B cell (primary cell): ENCODE measurements at regions not wholly inside any gene's neighbourhood (a gene's known extent, or its start where the extent isn't known, plus 50 kb on each side); places are given as distances from the start of the nearest gene placed in this dataset.

Experiments
- ATAC-seq: fragments of 200-7000 bp; cut with Tn5 transposase; one replicate; pipeline ENCODE4 v1.10.0; 2021; ENCODE audit warnings: low read depth, mild to moderate bottlenecking, moderate number of reproducible peaks, moderate library complexity
- CTCF ChIA-PET: fragments of 350-600 bp; sonication (Branson Sonifier 250); formaldehyde crosslinking; loops from one replicate; lab custom pipeline; 2021; ENCODE audit warnings: antibody characterized with exemption, inconsistent platforms; lab: Charles Lee
- POLR2A ChIA-PET: fragments of 350-600 bp; sonication (Branson Sonifier 250); formaldehyde crosslinking; loops from one replicate; lab custom pipeline; 2021; ENCODE audit warnings: antibody characterized with exemption; lab: Charles Lee
- DNase-seq: peaks from one replicate; pipeline ENCODE4 v3.0.0; 2013
- H2AFZ ChIP-seq: 2 replicates; pipeline ENCODE4 v1.6.1; 2012; ENCODE audit warnings: mild to moderate bottlenecking, low read depth, low read length; ENCODE audit not compliant: insufficient read depth, poor library complexity, severe bottlenecking
- H3K27ac ChIP-seq, 2 donors: 1 replicate in 1 of 2; 2 replicates in 1 of 2; pipeline ENCODE4 v1.5.1; 2012 to 2013; ENCODE audit warnings: low read length in 2 of 2, mild to moderate bottlenecking in 2 of 2, moderate library complexity in 1 of 2
- H3K27me3 ChIP-seq, 4 experiments: fragments of 200-600 bp in 1 of 4; sonication (generic) in 1 of 4; replicated peaks in 1 of 4; 1 replicate in 2 of 4; 2 replicates in 2 of 4; pipeline versions ENCODE4 v1.6.1 to v1.7.0; 2013 to 2016; ENCODE audit warnings: low read length in 3 of 4, mild to moderate bottlenecking in 2 of 4, mixed read lengths in 1 of 4, moderate library complexity in 1 of 4; ENCODE audit not compliant: insufficient read depth in 4 of 4, control insufficient read depth in 3 of 4; ENCODE audit errors: control extremely low read depth in 1 of 4
- H3K36me3 ChIP-seq, 2 experiments: replicated peaks in 1 of 2; 1 replicate in 1 of 2; 2 replicates in 1 of 2; pipeline versions ENCODE4 v1.6.1 to v1.7.1; 2013; ENCODE audit warnings: low read length in 1 of 2; ENCODE audit not compliant: insufficient read depth in 2 of 2, control insufficient read depth in 1 of 2; ENCODE audit errors: control extremely low read depth in 1 of 2, extremely low read depth in 1 of 2
- H3K4me1 ChIP-seq, 2 donors: fragments of 200-600 bp in 1 of 2; sonication (generic) in 1 of 2; 1 replicate in 1 of 2; 2 replicates in 1 of 2; pipeline versions ENCODE4 v1.5.1 to v1.6.1; 2013 to 2017; ENCODE audit warnings: low read length in 2 of 2; ENCODE audit not compliant: control insufficient read depth in 2 of 2, insufficient read depth in 2 of 2
- H3K4me2 ChIP-seq: replicated peaks from 2 replicates; pipeline ENCODE3; 2012; ENCODE audit warnings: mild to moderate bottlenecking, low read depth, low read length; ENCODE audit not compliant: poor library complexity, severe bottlenecking
- H3K4me3 ChIP-seq, 5 experiments: fragments of 200-600 bp in 1 of 5; sonication (generic) in 1 of 5; 1 replicate in 3 of 5; 2 replicates in 2 of 5; pipeline versions ENCODE4 v1.5.1 to v1.7.0; 2011 to 2016; ENCODE audit warnings: low read length in 4 of 5, mild to moderate bottlenecking in 4 of 5, low read depth in 2 of 5, control low read depth in 1 of 5, moderate library complexity in 1 of 5; ENCODE audit not compliant: insufficient read depth in 1 of 5; ENCODE audit errors: control extremely low read depth in 1 of 5, extremely low read depth in 1 of 5
- H3K79me2 ChIP-seq: fragments of 200-600 bp; sonication (generic); one replicate; pipeline ENCODE4 v1.6.0; 2016; ENCODE audit warnings: low read length; ENCODE audit not compliant: control insufficient read depth, insufficient read depth
- H3K9ac ChIP-seq: fragments of 200-600 bp; sonication (generic); 2 replicates; pipeline ENCODE4 v1.6.1; 2017; ENCODE audit warnings: mild to moderate bottlenecking, low read length, moderate library complexity
- H3K9me3 ChIP-seq, 3 donors: one replicate each; pipeline versions ENCODE4 v1.6.1 to v1.7.1; 2013; ENCODE audit warnings: low read length in 2 of 3; ENCODE audit not compliant: control insufficient read depth in 2 of 3, insufficient read depth in 1 of 3; ENCODE audit errors: control extremely low read depth in 1 of 3
- H4K20me1 ChIP-seq: 2 replicates; pipeline ENCODE4 v1.6.0; 2012; ENCODE audit warnings: mild to moderate bottlenecking, low read length; ENCODE audit not compliant: insufficient read depth, control insufficient read depth, poor library complexity, severe bottlenecking
- H3K27ac Mint-ChIP-seq: one replicate; pipeline ENCODE4 v1.8.0; 2021; ENCODE audit warnings: mixed read lengths
- H3K27me3 Mint-ChIP-seq: one replicate; pipeline ENCODE4 v1.8.0; 2021; ENCODE audit warnings: mixed read lengths
- H3K4me1 Mint-ChIP-seq: one replicate; pipeline ENCODE4 v1.8.0; 2021; ENCODE audit warnings: mixed read lengths
- H3K4me3 Mint-ChIP-seq: one replicate; pipeline ENCODE4 v1.8.0; 2021; ENCODE audit warnings: mixed read lengths
- H3K9me3 Mint-ChIP-seq: one replicate; pipeline ENCODE4 v1.8.0; 2022; ENCODE audit warnings: mixed read lengths; ENCODE audit not compliant: insufficient read depth
- CTCF ChIP-seq: fragments of 200-600 bp; IDR thresholded peaks from one replicate; pipeline ENCODE4 v1.8.0; 2022; ENCODE audit warnings: antibody characterized with exemption, mild to moderate bottlenecking
- EZH2 ChIP-seq: IDR thresholded peaks from 2 replicates; pipeline ENCODE4 v1.6.1; 2012; ENCODE audit warnings: borderline replicate concordance, low read depth, mild to moderate bottlenecking, moderate library complexity, low read length; ENCODE audit not compliant: insufficient read depth, poor library complexity, severe bottlenecking
- WGBS: methylation state at CpG from one replicate; pipeline ENCODE4 v1.1.5; 2013; ENCODE audit warnings: missing lambda C conversion rate; ENCODE audit not compliant: insufficient coverage; 5-methylcytosine and 5-hydroxymethylcytosine counted together
- intact Hi-C: fragments of 100-400 bp; cut with micrococcal nuclease; formaldehyde crosslinking; loops from one replicate; pipeline ENCODE4 v1.10.0; 2022

- intact Hi-C loops = no loop called here
- Histone ChIP-seq H2AFZ (no peak overlapping the region), H4K20me1 (no peaks in the 10 kb centered on the region), H3K79me2 (no peaks in the 10 kb centered on the region), H3K4me1 (no peaks in the 10 kb centered on the region), H3K9ac (no peak overlapping the region), H3K4me2 (no peak overlapping the region), H3K4me3 (no peak overlapping the region), H3K9me3 (peaks cover 0 to 1% (median 0%) of the 10 kb centered on the region in 3 donors), H3K27me3 (peaks cover 0 to 23% (median 14%) of the 10 kb centered on the region in 4 experiments), H3K27ac (no peak overlapping the region), H3K36me3 (no peaks in the 10 kb centered on the region)
- H3K9me3 Mint-ChIP-seq = no peaks in the 10 kb centered on the region
- H3K27ac Mint-ChIP-seq = no peak overlapping the region
- no peak overlapping the region for H3K4me3 Mint-ChIP-seq
- ATAC-seq (no peak), DNase-seq (no peak)
- H3K27me3 Mint-ChIP-seq = peaks cover 45% of the 10 kb centered on the region
- no peaks in the 10 kb centered on the region for H3K4me1 Mint-ChIP-seq
- no peak for TF ChIP-seq CTCF
- no peak for TF ChIP-seq EZH2
- POLR2A ChIA-PET = no interaction called here
- 50% methylated on average over 1 of the region's 3 CpGs for WGBS
- CTCF ChIA-PET = no interaction called here
Measured at GRCh38 chr3:28577941-28578500, 229.4 kb upstream of the AZI2 start.

GRCh38 chr3:28586325-28586724 is 237.7 kb upstream of the AZI2 start:
- TF ChIP-seq EZH2 (no peak), CTCF (no peak)
- Histone ChIP-seq H3K4me2 (no peak overlapping the region), H3K27me3 (no peaks in the 10 kb centered on the region), H3K4me3 (no peak overlapping the region), H3K27ac (no peak overlapping the region), H3K36me3 (no peaks in the 10 kb centered on the region), H3K79me2 (no peaks in the 10 kb centered on the region), H2AFZ (no peak overlapping the region), H3K9ac (no peak overlapping the region), H3K9me3 (no peaks in the 10 kb centered on the region), H4K20me1 (no peaks in the 10 kb centered on the region), H3K4me1 (no peaks in the 10 kb centered on the region)
- CTCF ChIA-PET = no interaction called here
- DNase-seq = no peak
- H3K9me3 Mint-ChIP-seq = no peaks in the 10 kb centered on the region
- no peaks in the 10 kb centered on the region for H3K4me1 Mint-ChIP-seq
- no peak overlapping the region for H3K4me3 Mint-ChIP-seq
- no peak overlapping the region for H3K27ac Mint-ChIP-seq
- intact Hi-C loops = no loop called here
- ATAC-seq = no peak
- POLR2A ChIA-PET = no interaction called here
- H3K27me3 Mint-ChIP-seq = no peaks in the 10 kb centered on the region
